GM18909 (cell line): ENCODE measurements at regions not wholly inside any gene's neighbourhood (a gene's known extent, or its start where the extent isn't known, plus 50 kb on each side); places are given as distances from the start of the nearest gene placed in this dataset.

Source experiments
- ATAC-seq: cut with Tn5 transposase; IDR thresholded peaks from one replicate; pipeline ENCODE4 v1.9.1; 2021; ENCODE audit warnings: mild to moderate bottlenecking; ENCODE audit not compliant: unreplicated experiment, poor library complexity

GRCh38 chr9:81395676-81396054, 293.7 kb downstream of the TLE1 start:
- ATAC-seq, result no peak

GRCh38 chr9:81394881-81395675, 294.3 kb downstream of the TLE1 start:
- no peak for ATAC-seq

GRCh38 chr9:81393985-81394811, 295.1 kb downstream of the TLE1 start:
- no peak for ATAC-seq

GRCh38 chr9:81391457-81391825, 297.9 kb downstream of the TLE1 start:
- no peak for ATAC-seq

- no peak for ATAC-seq
Observed at GRCh38 chr9:81390792-81391456, 298.4 kb downstream of the TLE1 start.

GRCh38 chr9:81389569-81389993, 299.8 kb downstream of the TLE1 start:
- ATAC-seq, result no peak

- no peak for ATAC-seq
Observed at GRCh38 chr9:81388831-81389230, 300.5 kb downstream of the TLE1 start.

GRCh38 chr9:81387360-81388106, 301.8 kb downstream of the TLE1 start:
- no peak for ATAC-seq

- no peak for ATAC-seq
Observed at GRCh38 chr9:81384911-81385310, 304.4 kb downstream of the TLE1 start.

- no peak for ATAC-seq
Observed at GRCh38 chr9:81382281-81382680, 307.1 kb downstream of the TLE1 start.

GRCh38 chr9:81381694-81382093, 307.7 kb downstream of the TLE1 start:
- no peak for ATAC-seq

- ATAC-seq, result no peak
Observed at GRCh38 chr9:81380504-81381359, 308.6 kb downstream of the TLE1 start.

GRCh38 chr9:81379655-81380054, 309.7 kb downstream of the TLE1 start:
- no peak for ATAC-seq

- ATAC-seq, result no peak
Observed at GRCh38 chr9:81377921-81378320, 311.4 kb downstream of the TLE1 start.

GRCh38 chr9:81377320-81377719, 312.0 kb downstream of the TLE1 start:
- ATAC-seq, result no peak

GRCh38 chr9:81375187-81376100, 313.9 kb downstream of the TLE1 start:
- ATAC-seq, result no peak

- no peak for ATAC-seq
Observed at GRCh38 chr9:81374459-81375186, 314.7 kb downstream of the TLE1 start.

GRCh38 chr9:81373294-81373693, 316.1 kb downstream of the TLE1 start:
- no peak for ATAC-seq
